SK-N-SH (cell line): ENCODE measurements at regions not wholly inside any gene's neighbourhood (a gene's known extent, or its start where the extent isn't known, plus 50 kb on each side); places are given as distances from the start of the nearest gene placed in this dataset.
"Not testable (repeated sequence)": the region's sequence is repeated elsewhere in the genome, so short reads cannot be mapped to it uniquely, and the experiment has no call there.

Experiments used
- CTCF ChIA-PET: fragments of 300-600, 350-600 bp; formaldehyde crosslinking; extraction: SDS; loops from one replicate; lab custom pipeline; 2021; lab: Yijun Ruan, JAX
- POLR2A ChIA-PET: fragments of 350-600 bp; sonication (Branson Sonifier 250); formaldehyde crosslinking; extraction: SDS; loops from one replicate; lab custom pipeline; 2020; ENCODE audit warnings: antibody characterized with exemption, inconsistent platforms; lab: Yijun Ruan, JAX
- DNase-seq: peaks from one replicate; pipeline ENCODE4 v3.0.0; 2012
- H2AFZ ChIP-seq: fragments of 200-600 bp; sonication (generic); 2 replicates; pipeline ENCODE4 v1.8.1; 2016; ENCODE audit warnings: antibody characterized with exemption, mild to moderate bottlenecking, low read depth
- H3F3A ChIP-seq: fragments of 200-600 bp; sonication (generic); replicated peaks from 2 replicates; pipeline ENCODE3; 2016; ENCODE audit warnings: antibody characterized with exemption, mild to moderate bottlenecking; ENCODE audit not compliant: insufficient read depth
- H3K27ac ChIP-seq, 2 experiments: fragments of 200-500 bp in 1 of 2; fragments of 200-600 bp in 1 of 2; sonication (Bioruptor generic) in 1 of 2; sonication (generic), shearing (Covaris generic) in 1 of 2; 2 replicates each; pipeline versions ENCODE4 v1.5.1 to v1.6.1; 2014 to 2016; ENCODE audit warnings: low read depth in 2 of 2, inconsistent platforms in 1 of 2, low read length in 1 of 2, mild to moderate bottlenecking in 1 of 2, mixed read lengths in 1 of 2
- H3K27me3 ChIP-seq: fragments of 200-600 bp; sonication (generic), shearing (Covaris generic); 2 replicates; pipeline ENCODE4 v1.6.1; 2016; ENCODE audit warnings: mixed run types; ENCODE audit not compliant: insufficient read depth
- H3K36me3 ChIP-seq, 2 experiments: fragments of 200-500 bp in 1 of 2; fragments of 200-600 bp in 1 of 2; sonication (Bioruptor generic) in 1 of 2; sonication (generic) in 1 of 2; replicated peaks in 1 of 2; 2 replicates each; pipeline versions ENCODE3 to v1.5.1; 2014 to 2016; ENCODE audit warnings: low read length in 1 of 2, mild to moderate bottlenecking in 1 of 2; ENCODE audit not compliant: insufficient read depth in 2 of 2, control insufficient read depth in 1 of 2
- H3K4me1 ChIP-seq, 2 experiments: fragments of 200-500 bp in 1 of 2; fragments of 200-600 bp in 1 of 2; sonication (Bioruptor generic) in 1 of 2; sonication (generic), shearing (Covaris generic) in 1 of 2; 2 replicates each; pipeline versions ENCODE4 v1.5.1 to v1.6.1; 2014 to 2016; ENCODE audit warnings: low read depth in 1 of 2, low read length in 1 of 2, mixed run types in 1 of 2; ENCODE audit not compliant: insufficient read depth in 2 of 2, control insufficient read depth in 1 of 2
- H3K4me2 ChIP-seq: fragments of 200-600 bp; sonication (generic), shearing (Covaris generic); 2 replicates; pipeline ENCODE4 v1.6.1; 2017; ENCODE audit warnings: mixed run types
- H3K4me3 ChIP-seq, 2 experiments: fragments of 200-500 bp in 1 of 2; fragments of 200-600 bp in 1 of 2; sonication (Bioruptor generic) in 1 of 2; sonication (generic), shearing (Covaris generic) in 1 of 2; 2 replicates each; pipeline versions ENCODE4 v1.5.1 to v1.8.1; 2014 to 2016; ENCODE audit warnings: low read depth in 2 of 2, inconsistent platforms in 1 of 2, low read length in 1 of 2, mild to moderate bottlenecking in 1 of 2, mixed read lengths in 1 of 2, moderate library complexity in 1 of 2
- H3K79me2 ChIP-seq: fragments of 200-600 bp; sonication (generic); 2 replicates; pipeline ENCODE4 v1.8.1; 2017; ENCODE audit warnings: mild to moderate bottlenecking; ENCODE audit not compliant: insufficient read depth
- H3K9ac ChIP-seq: fragments of 200-600 bp; sonication (generic); 2 replicates; pipeline ENCODE4 v1.6.1; 2017; ENCODE audit warnings: mixed run types
- H3K9me2 ChIP-seq: fragments of 200-600 bp; sonication (generic); 2 replicates; pipeline ENCODE4 v1.6.1; 2017; ENCODE audit warnings: mixed run types
- H3K9me3 ChIP-seq: fragments of 200-600 bp; sonication (generic); 2 replicates; pipeline ENCODE4 v1.6.1; 2017; ENCODE audit warnings: mixed run types, mild to moderate bottlenecking, moderate library complexity
- H4K20me1 ChIP-seq: fragments of 200-600 bp; sonication (generic); 2 replicates; pipeline ENCODE4 v1.6.1; 2017; ENCODE audit warnings: mild to moderate bottlenecking, mixed run types; ENCODE audit not compliant: insufficient read depth
- ELF1 ChIP-seq: IDR thresholded peaks from 2 replicates; pipeline ENCODE4 v1.4.0; 2012
- FOXJ3 ChIP-seq: sonication (generic); formaldehyde crosslinking; IDR thresholded peaks from 2 replicates; pipeline ENCODE4 v1.5.1; 2020; ENCODE audit warnings: mild to moderate bottlenecking, missing genetic modification reagents
- FOXM1 ChIP-seq: IDR thresholded peaks from 2 replicates; pipeline ENCODE4 v1.4.0; 2012; ENCODE audit warnings: low read depth, mild to moderate bottlenecking
- JUND ChIP-seq: IDR thresholded peaks from 2 replicates; pipeline ENCODE4 v1.4.0; 2012
- RAD21 ChIP-seq: IDR thresholded peaks from 2 replicates; pipeline ENCODE4 v1.6.1; 2012; ENCODE audit warnings: mild to moderate bottlenecking, low read length
- RFX5 ChIP-seq: IDR thresholded peaks from 2 replicates; pipeline ENCODE4 v1.6.1; 2012; ENCODE audit warnings: mild to moderate bottlenecking, improper control_type of control experiment, low read length
- SIN3A ChIP-seq: IDR thresholded peaks from 2 replicates; pipeline ENCODE4 v1.6.1; 2012; ENCODE audit warnings: low read depth, mild to moderate bottlenecking, low read length, moderate library complexity, borderline replicate concordance
- SMC3 ChIP-seq: IDR thresholded peaks from 2 replicates; pipeline ENCODE4 v1.6.1; 2012; ENCODE audit warnings: low read depth, low read length, improper control_type of control experiment
- TAF1 ChIP-seq: IDR thresholded peaks from 2 replicates; pipeline ENCODE4 v1.6.1; 2012; ENCODE audit warnings: low read depth, mild to moderate bottlenecking, low read length, moderate library complexity, borderline replicate concordance
- YY1 ChIP-seq: IDR thresholded peaks from 2 replicates; pipeline ENCODE4 v1.4.0; 2012; ENCODE audit warnings: low read depth, mild to moderate bottlenecking
- WGBS: methylation state at CpG from one replicate; pipeline ENCODE4 v1.1.6; 2017; ENCODE audit warnings: low lambda C conversion rate; 5-methylcytosine and 5-hydroxymethylcytosine counted together
- TF ChIP-seq, protein P1 (sequence below): IDR thresholded peaks from 2 replicates; pipeline ENCODE4 v1.4.0; 2012; ENCODE audit warnings: low read depth, borderline replicate concordance
- TF ChIP-seq, protein P2 (sequence below): IDR thresholded peaks from 2 replicates; pipeline ENCODE4; 2012
- TF ChIP-seq, protein P3 (sequence below): fragments of 150-350 bp; IDR thresholded peaks from 2 replicates; pipeline ENCODE4 v1.6.1; 2016; ENCODE audit warnings: mild to moderate bottlenecking, low read depth, low read length
- TF ChIP-seq, protein P4 (sequence below): IDR thresholded peaks from 2 replicates; pipeline ENCODE4 v1.6.1; 2012; ENCODE audit warnings: mild to moderate bottlenecking, low read depth, low read length, moderate library complexity
- TF ChIP-seq, protein P5 (sequence below): fragments of 150-350 bp; IDR thresholded peaks from 2 replicates; pipeline ENCODE4 v1.6.1; 2017; ENCODE audit warnings: antibody characterized with exemption, low read length, low read depth, borderline replicate concordance

DNA sequence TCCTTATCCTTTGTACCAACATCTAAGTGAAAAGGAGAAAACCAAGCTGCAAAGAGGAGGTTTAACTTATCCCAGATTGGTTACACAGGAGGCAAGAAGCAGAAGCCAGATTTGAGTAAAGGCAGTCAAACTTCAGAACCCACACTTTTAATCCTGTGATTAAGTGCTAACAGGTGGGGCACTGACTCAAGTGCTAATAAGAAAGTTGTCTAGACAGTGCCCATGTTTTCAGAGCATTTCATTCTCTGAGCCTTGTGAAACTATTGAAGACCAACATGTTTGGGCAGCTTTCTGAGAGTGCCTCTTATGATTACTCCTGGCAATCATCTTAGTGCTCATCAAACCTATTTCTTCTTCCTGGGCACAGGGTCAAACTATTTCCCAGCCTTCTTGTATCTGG, 380.8 kb downstream of the KCNRG start:
- no peaks in the 10 kb centered on the region for H3K36me3 ChIP-seq
- H3K79me2 ChIP-seq, result no peaks in the 10 kb centered on the region
- no peaks in the 10 kb centered on the region for H3F3A ChIP-seq
- H2AFZ ChIP-seq, result no peak overlapping the region
- CTCF ChIA-PET, result interaction anchor here (1.4 kb wide), 1 partner anchor 12 kb away, joined by 3 read pairs; no protein-coding TSS in a partner anchor
- no peak for DNase-seq
- TF ChIP-seq RAD21, result no peak
- TF ChIP-seq FOXM1, result no peak
- TF ChIP-seq JUND, result no peak
- TF ChIP-seq, protein P1, sequence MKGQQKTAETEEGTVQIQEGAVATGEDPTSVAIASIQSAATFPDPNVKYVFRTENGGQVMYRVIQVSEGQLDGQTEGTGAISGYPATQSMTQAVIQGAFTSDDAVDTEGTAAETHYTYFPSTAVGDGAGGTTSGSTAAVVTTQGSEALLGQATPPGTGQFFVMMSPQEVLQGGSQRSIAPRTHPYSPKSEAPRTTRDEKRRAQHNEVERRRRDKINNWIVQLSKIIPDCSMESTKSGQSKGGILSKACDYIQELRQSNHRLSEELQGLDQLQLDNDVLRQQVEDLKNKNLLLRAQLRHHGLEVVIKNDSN, result no peak
- no peak for TF ChIP-seq TAF1
- TF ChIP-seq, protein P2, sequence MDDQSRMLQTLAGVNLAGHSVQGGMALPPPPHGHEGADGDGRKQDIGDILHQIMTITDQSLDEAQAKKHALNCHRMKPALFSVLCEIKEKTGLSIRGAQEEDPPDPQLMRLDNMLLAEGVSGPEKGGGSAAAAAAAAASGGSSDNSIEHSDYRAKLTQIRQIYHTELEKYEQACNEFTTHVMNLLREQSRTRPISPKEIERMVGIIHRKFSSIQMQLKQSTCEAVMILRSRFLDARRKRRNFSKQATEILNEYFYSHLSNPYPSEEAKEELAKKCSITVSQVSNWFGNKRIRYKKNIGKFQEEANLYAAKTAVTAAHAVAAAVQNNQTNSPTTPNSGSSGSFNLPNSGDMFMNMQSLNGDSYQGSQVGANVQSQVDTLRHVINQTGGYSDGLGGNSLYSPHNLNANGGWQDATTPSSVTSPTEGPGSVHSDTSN, result no peak
- no peak for TF ChIP-seq RFX5
- TF ChIP-seq, protein P3, sequence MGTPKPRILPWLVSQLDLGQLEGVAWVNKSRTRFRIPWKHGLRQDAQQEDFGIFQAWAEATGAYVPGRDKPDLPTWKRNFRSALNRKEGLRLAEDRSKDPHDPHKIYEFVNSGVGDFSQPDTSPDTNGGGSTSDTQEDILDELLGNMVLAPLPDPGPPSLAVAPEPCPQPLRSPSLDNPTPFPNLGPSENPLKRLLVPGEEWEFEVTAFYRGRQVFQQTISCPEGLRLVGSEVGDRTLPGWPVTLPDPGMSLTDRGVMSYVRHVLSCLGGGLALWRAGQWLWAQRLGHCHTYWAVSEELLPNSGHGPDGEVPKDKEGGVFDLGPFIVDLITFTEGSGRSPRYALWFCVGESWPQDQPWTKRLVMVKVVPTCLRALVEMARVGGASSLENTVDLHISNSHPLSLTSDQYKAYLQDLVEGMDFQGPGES, result no peak
- TF ChIP-seq, protein P4, sequence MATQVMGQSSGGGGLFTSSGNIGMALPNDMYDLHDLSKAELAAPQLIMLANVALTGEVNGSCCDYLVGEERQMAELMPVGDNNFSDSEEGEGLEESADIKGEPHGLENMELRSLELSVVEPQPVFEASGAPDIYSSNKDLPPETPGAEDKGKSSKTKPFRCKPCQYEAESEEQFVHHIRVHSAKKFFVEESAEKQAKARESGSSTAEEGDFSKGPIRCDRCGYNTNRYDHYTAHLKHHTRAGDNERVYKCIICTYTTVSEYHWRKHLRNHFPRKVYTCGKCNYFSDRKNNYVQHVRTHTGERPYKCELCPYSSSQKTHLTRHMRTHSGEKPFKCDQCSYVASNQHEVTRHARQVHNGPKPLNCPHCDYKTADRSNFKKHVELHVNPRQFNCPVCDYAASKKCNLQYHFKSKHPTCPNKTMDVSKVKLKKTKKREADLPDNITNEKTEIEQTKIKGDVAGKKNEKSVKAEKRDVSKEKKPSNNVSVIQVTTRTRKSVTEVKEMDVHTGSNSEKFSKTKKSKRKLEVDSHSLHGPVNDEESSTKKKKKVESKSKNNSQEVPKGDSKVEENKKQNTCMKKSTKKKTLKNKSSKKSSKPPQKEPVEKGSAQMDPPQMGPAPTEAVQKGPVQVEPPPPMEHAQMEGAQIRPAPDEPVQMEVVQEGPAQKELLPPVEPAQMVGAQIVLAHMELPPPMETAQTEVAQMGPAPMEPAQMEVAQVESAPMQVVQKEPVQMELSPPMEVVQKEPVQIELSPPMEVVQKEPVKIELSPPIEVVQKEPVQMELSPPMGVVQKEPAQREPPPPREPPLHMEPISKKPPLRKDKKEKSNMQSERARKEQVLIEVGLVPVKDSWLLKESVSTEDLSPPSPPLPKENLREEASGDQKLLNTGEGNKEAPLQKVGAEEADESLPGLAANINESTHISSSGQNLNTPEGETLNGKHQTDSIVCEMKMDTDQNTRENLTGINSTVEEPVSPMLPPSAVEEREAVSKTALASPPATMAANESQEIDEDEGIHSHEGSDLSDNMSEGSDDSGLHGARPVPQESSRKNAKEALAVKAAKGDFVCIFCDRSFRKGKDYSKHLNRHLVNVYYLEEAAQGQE, result no peak
- TF ChIP-seq ELF1, result no peak
- TF ChIP-seq, protein P5, sequence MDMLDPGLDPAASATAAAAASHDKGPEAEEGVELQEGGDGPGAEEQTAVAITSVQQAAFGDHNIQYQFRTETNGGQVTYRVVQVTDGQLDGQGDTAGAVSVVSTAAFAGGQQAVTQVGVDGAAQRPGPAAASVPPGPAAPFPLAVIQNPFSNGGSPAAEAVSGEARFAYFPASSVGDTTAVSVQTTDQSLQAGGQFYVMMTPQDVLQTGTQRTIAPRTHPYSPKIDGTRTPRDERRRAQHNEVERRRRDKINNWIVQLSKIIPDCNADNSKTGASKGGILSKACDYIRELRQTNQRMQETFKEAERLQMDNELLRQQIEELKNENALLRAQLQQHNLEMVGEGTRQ, result no peak
- no peak for TF ChIP-seq SMC3
- no peak for TF ChIP-seq SIN3A
- no peak for TF ChIP-seq FOXJ3 (CRISPR knock-in tag)
- TF ChIP-seq YY1, result no peak
- H3K4me1 ChIP-seq, result peaks cover 3 to 13% of the 10 kb centered on the region in 2 experiments; a peak in 3 of 4 replicates
- POLR2A ChIA-PET, result no interaction called here
- no peaks in the 10 kb centered on the region for H3K9me3 ChIP-seq
- H3K9me2 ChIP-seq, result no peaks in the 10 kb centered on the region
- H3K27me3 ChIP-seq, result no peaks in the 10 kb centered on the region
- no peak overlapping the region for H3K9ac ChIP-seq
- no peak overlapping the region for H3K27ac ChIP-seq
- no peak overlapping the region for H3K4me3 ChIP-seq
- no peaks in the 10 kb centered on the region for H4K20me1 ChIP-seq
- no peak overlapping the region for H3K4me2 ChIP-seq

DNA sequence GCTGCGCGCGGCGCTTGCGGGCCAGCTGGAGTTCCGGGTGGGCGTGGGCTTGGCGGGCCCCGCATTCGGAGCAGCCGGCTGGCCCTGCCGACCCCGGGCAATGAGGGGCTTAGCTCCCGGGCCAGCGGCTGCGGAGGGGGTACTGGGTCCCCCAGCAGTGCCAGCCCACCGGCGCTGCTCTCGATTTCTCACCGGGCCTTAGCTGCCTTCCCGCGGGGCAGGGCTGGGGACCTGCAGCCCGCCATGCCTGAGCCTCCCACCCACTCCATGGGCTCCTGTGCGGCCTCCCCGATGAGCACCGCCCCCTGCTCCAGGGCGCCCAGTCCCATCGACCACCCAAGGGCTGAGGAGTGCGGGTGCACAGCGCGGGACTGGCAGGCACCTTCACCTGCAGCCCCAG, 381.4 kb downstream of the KCNRG start:
- 100% methylated on average over 2 of the region's 31 CpGs for WGBS
- not testable (repeated sequence) for H3K9ac ChIP-seq

More for the DNA sequence above, 381.4 kb downstream of the KCNRG start:
- H3K36me3 ChIP-seq, H3K9me3 ChIP-seq, H3K9me2 ChIP-seq, H3K27me3 ChIP-seq, H2AFZ ChIP-seq, H4K20me1 ChIP-seq, H3K4me2 ChIP-seq, POLR2A ChIA-PET, H3K4me3 ChIP-seq, H3K27ac ChIP-seq, H3F3A ChIP-seq, CTCF ChIA-PET, DNase-seq, H3K79me2 ChIP-seq: not testable (repeated sequence)
- peaks cover 3 to 19% of the 10 kb centered on the region in 2 experiments for H3K4me1 ChIP-seq
